H1 (cell line): ENCODE measurements at regions not wholly inside any gene's neighbourhood (a gene's known extent, or its start where the extent isn't known, plus 50 kb on each side); places are given as distances from the start of the nearest gene placed in this dataset.

Experiments
- CTCF ChIA-PET: fragments of 300-600 bp; sonication (Branson Sonifier 250); formaldehyde crosslinking; loops from one replicate; lab custom pipeline; 2021; ENCODE audit not compliant: partially characterized antibody; lab: Charles Lee
- POLR2A ChIA-PET: fragments of 300-600 bp; sonication (Branson Sonifier 250); formaldehyde crosslinking; loops from one replicate; lab custom pipeline; 2021; ENCODE audit warnings: inconsistent platforms; ENCODE audit not compliant: partially characterized antibody; lab: Charles Lee
- DNase-seq, 2 experiments: peaks; one replicate each; pipeline versions ENCODE4 v3.0.0 to v3.0.0-alpha.2; 2010 to 2022; ENCODE audit warnings: low spot score in 2 of 2, low read depth in 1 of 2, mixed read lengths in 1 of 2
- FAIRE-seq: peaks from 2 replicates; lab custom pipeline; 2011; peaks lifted over from hg19 to GRCh38; lab: Jason Lieb, UNC
- H2AFZ ChIP-seq: 2 replicates; pipeline ENCODE4 v1.8.1; 2012; ENCODE audit warnings: low read length, inconsistent platforms
- H2AK5ac ChIP-seq: 2 replicates; pipeline ENCODE4 v1.6.1; 2013; ENCODE audit warnings: low read depth, low read length
- H2BK120ac ChIP-seq: replicated peaks from 2 replicates; pipeline ENCODE3; 2013; ENCODE audit warnings: low read depth, low read length, inconsistent platforms
- H2BK12ac ChIP-seq: 2 replicates; pipeline ENCODE4 v1.6.1; 2013; ENCODE audit warnings: low read depth, low read length
- H2BK15ac ChIP-seq: 2 replicates; pipeline ENCODE4 v1.6.1; 2013; ENCODE audit warnings: low read length
- H2BK20ac ChIP-seq: 2 replicates; pipeline ENCODE4 v1.6.1; 2013; ENCODE audit warnings: low read length
- H2BK5ac ChIP-seq: 2 replicates; pipeline ENCODE4 v1.6.1; 2013; ENCODE audit warnings: low read depth, low read length
- H3K14ac ChIP-seq: 2 replicates; pipeline ENCODE4 v1.6.1; 2013; ENCODE audit warnings: inconsistent platforms; ENCODE audit not compliant: insufficient read length
- H3K18ac ChIP-seq: 2 replicates; pipeline ENCODE4 v1.6.1; 2013; ENCODE audit warnings: low read length; ENCODE audit errors: extremely low read depth
- H3K23ac ChIP-seq: 2 replicates; pipeline ENCODE4 v1.6.1; 2013; ENCODE audit warnings: inconsistent platforms; ENCODE audit not compliant: insufficient read length
- H3K23me2 ChIP-seq: 2 replicates; pipeline ENCODE4 v1.6.1; 2013; ENCODE audit warnings: low read depth, low read length
- H3K27ac ChIP-seq: 2 replicates; pipeline ENCODE4 v1.6.1; 2011; ENCODE audit warnings: low read depth, low read length, inconsistent platforms
- H3K27me3 ChIP-seq, 4 experiments: replicated peaks in 1 of 4; 1 replicate in 1 of 4; 2 replicates in 3 of 4; pipeline versions ENCODE4 v1.6.1 to v1.8.1; 2011 to 2013; ENCODE audit warnings: low read length in 3 of 4, mild to moderate bottlenecking in 3 of 4, inconsistent platforms in 2 of 4, mixed read lengths in 2 of 4, moderate library complexity in 1 of 4; ENCODE audit not compliant: control insufficient read depth in 3 of 4, insufficient read depth in 3 of 4; ENCODE audit errors: extremely low read depth in 1 of 4
- H3K36me3 ChIP-seq, 4 experiments: 2 replicates each; pipeline versions ENCODE4 v1.6.1 to v1.8.1; 2011 to 2013; ENCODE audit warnings: mild to moderate bottlenecking in 4 of 4, low read length in 3 of 4, moderate library complexity in 2 of 4, control low read depth in 1 of 4, inconsistent platforms in 1 of 4; ENCODE audit not compliant: insufficient read depth in 4 of 4, control insufficient read depth in 2 of 4
- H3K4ac ChIP-seq: replicated peaks from 2 replicates; pipeline ENCODE3; 2013; ENCODE audit warnings: low read length, low read depth, mixed read lengths, inconsistent platforms; ENCODE audit not compliant: insufficient read length
- H3K4me1 ChIP-seq, 4 experiments: replicated peaks in 1 of 4; 1 replicate in 1 of 4; 2 replicates in 3 of 4; pipeline versions ENCODE4 v1.6.1 to v1.8.1; 2011 to 2013; ENCODE audit warnings: low read length in 3 of 4, inconsistent platforms in 2 of 4, mixed read lengths in 1 of 4; ENCODE audit not compliant: insufficient read depth in 4 of 4, control insufficient read depth in 3 of 4
- H3K4me2 ChIP-seq, 2 experiments: 2 replicates each; pipeline versions ENCODE4 v1.6.1 to v1.8.1; 2011 to 2013; ENCODE audit warnings: low read depth in 2 of 2, low read length in 2 of 2, control low read depth in 1 of 2, inconsistent platforms in 1 of 2, mild to moderate bottlenecking in 1 of 2; ENCODE audit not compliant: insufficient read depth in 1 of 2
- H3K4me3 ChIP-seq, 4 experiments: fragments of 200-600, 300-600 bp in 1 of 4; sonication (generic), shearing (Covaris generic), sonication (Bioruptor Twin) in 1 of 4; 2 replicates each; pipeline versions ENCODE4 v1.5.1 to v1.8.1; 2011 to 2016; ENCODE audit warnings: low read length in 4 of 4, low read depth in 3 of 4, control low read depth in 2 of 4, inconsistent platforms in 2 of 4, mild to moderate bottlenecking in 2 of 4, mixed read lengths in 1 of 4, moderate library complexity in 1 of 4; ENCODE audit not compliant: insufficient read depth in 2 of 4; ENCODE audit errors: extremely low read depth in 1 of 4
- H3K56ac ChIP-seq: replicated peaks from 2 replicates; pipeline ENCODE3; 2013; ENCODE audit warnings: low read depth, mild to moderate bottlenecking, mixed read lengths, low read length, inconsistent platforms; ENCODE audit not compliant: insufficient read length
- H3K79me1 ChIP-seq: 2 replicates; pipeline ENCODE4 v1.6.1; 2013; ENCODE audit warnings: low read depth, low read length, control low read depth
- H3K79me2 ChIP-seq, 2 experiments: 2 replicates each; pipeline versions ENCODE4 v1.6.1 to v1.8.1; 2012 to 2013; ENCODE audit warnings: low read length in 2 of 2, mild to moderate bottlenecking in 2 of 2, inconsistent platforms in 1 of 2; ENCODE audit not compliant: insufficient read depth in 2 of 2, control insufficient read depth in 1 of 2
- H3K9ac ChIP-seq, 4 experiments: replicated peaks in 1 of 4; 1 replicate in 1 of 4; 2 replicates in 3 of 4; pipeline versions ENCODE4 v1.6.1 to v1.8.1; 2011 to 2013; ENCODE audit warnings: low read depth in 3 of 4, low read length in 3 of 4, control low read depth in 2 of 4, mild to moderate bottlenecking in 2 of 4, moderate library complexity in 2 of 4, inconsistent platforms in 1 of 4; ENCODE audit errors: extremely low read depth in 1 of 4
- H3K9me3 ChIP-seq, 2 experiments: 2 replicates each; pipeline versions ENCODE4 v1.6.1 to v1.8.1; 2012 to 2013; ENCODE audit warnings: mild to moderate bottlenecking in 2 of 2, moderate library complexity in 2 of 2, control low read depth in 1 of 2, inconsistent platforms in 1 of 2, low read depth in 1 of 2, low read length in 1 of 2, mixed read lengths in 1 of 2; ENCODE audit not compliant: insufficient read depth in 2 of 2
- H4K20me1 ChIP-seq, 2 experiments: replicated peaks in 1 of 2; 2 replicates each; pipeline versions ENCODE3 to v1.8.1; 2011 to 2013; ENCODE audit warnings: inconsistent platforms in 2 of 2, low read length in 2 of 2, mild to moderate bottlenecking in 1 of 2; ENCODE audit not compliant: insufficient read depth in 2 of 2, control insufficient read depth in 1 of 2
- H4K5ac ChIP-seq: 2 replicates; pipeline ENCODE4 v1.6.1; 2013; ENCODE audit warnings: low read length, low read depth, mixed read lengths, inconsistent platforms; ENCODE audit not compliant: insufficient read length
- H4K8ac ChIP-seq: 2 replicates; pipeline ENCODE4 v1.8.0; 2013; ENCODE audit warnings: mild to moderate bottlenecking, moderate library complexity, low read length, inconsistent platforms; ENCODE audit not compliant: insufficient read depth; ENCODE audit errors: extremely low read depth
- H4K91ac ChIP-seq: replicated peaks from 2 replicates; pipeline ENCODE3; 2013; ENCODE audit warnings: low read length, mixed read lengths, inconsistent platforms; ENCODE audit not compliant: insufficient read length
- CHD2 ChIP-seq: IDR thresholded peaks from 2 replicates; pipeline ENCODE4 v1.6.1; 2012; ENCODE audit warnings: low read length, improper control_type of control experiment
- EP300 ChIP-seq, 2 experiments: IDR thresholded peaks; 1 replicate in 1 of 2; 2 replicates in 1 of 2; pipeline ENCODE4 v1.6.1; 2011 to 2012; ENCODE audit warnings: low read depth in 2 of 2, low read length in 2 of 2, mild to moderate bottlenecking in 2 of 2, borderline replicate concordance in 1 of 2, inconsistent platforms in 1 of 2, moderate library complexity in 1 of 2
- GABPA ChIP-seq: IDR thresholded peaks from 2 replicates; pipeline ENCODE4 v1.6.1; 2011; ENCODE audit warnings: mild to moderate bottlenecking, low read length, moderate library complexity, borderline replicate concordance; ENCODE audit not compliant: insufficient read depth
- YY1 ChIP-seq: IDR thresholded peaks from 2 replicates; pipeline ENCODE4 v1.6.1; 2011; ENCODE audit warnings: low read depth, mild to moderate bottlenecking, low read length
- WGBS, 2 experiments: shearing (Covaris generic) in 1 of 2; methylation state at CpG; one replicate each; pipeline versions ENCODE4 v1.1.6 to v1.1.7; 2013 to 2015; ENCODE audit warnings: low lambda C conversion rate in 2 of 2, mixed read lengths in 2 of 2, inconsistent platforms in 1 of 2, low coverage in 1 of 2, missing lambda C conversion rate in 1 of 2; ENCODE audit not compliant: insufficient replicate concordance in 2 of 2, insufficient coverage in 1 of 2, insufficient read length in 1 of 2; ENCODE audit errors: extremely low coverage in 1 of 2, missing lambda C conversion rate in 1 of 2; 5-methylcytosine and 5-hydroxymethylcytosine counted together

- H3K23ac ChIP-seq = no peak overlapping the region
- TF ChIP-seq GABPA (no peak), EP300 (IDR thresholded peaks at IDR 0.05; ENCODE audit: borderline replicate concordance in 1 of 2, low read depth in 2 of 2, low read length in 2 of 2) (no peak), CHD2 (no peak), YY1 (no peak)
- H3K23me2 ChIP-seq = no peaks in the 10 kb centered on the region; the same call in 1 of the 2 replicates
- no peak overlapping the region for H3K27ac ChIP-seq
- POLR2A ChIA-PET = no interaction called here
- H3K4me2 ChIP-seq = no peak overlapping the region
- H3K79me1 ChIP-seq = no peaks in the 10 kb centered on the region
- no peaks in the 10 kb centered on the region for H4K20me1 ChIP-seq
- CTCF ChIA-PET = interaction anchor here (1.2 to 2.3 kb wide), 3 partner anchors 11 to 23 kb away, joined by 3 to 10 read pairs (median 4); no protein-coding TSS in a partner anchor
- H2BK20ac ChIP-seq = no peak overlapping the region
- no peak overlapping the region for H3K4ac ChIP-seq
- H3K9me3 ChIP-seq = no peaks in the 10 kb centered on the region
- peaks cover 0 to 2% (median 0%) of the 10 kb centered on the region in 4 experiments; a peak in 3 of 7 replicates for H3K27me3 ChIP-seq
- no peak overlapping the region for H3K18ac ChIP-seq
- no peak overlapping the region for H2AFZ ChIP-seq
- no peak for FAIRE-seq
- H3K36me3 ChIP-seq = no peaks in the 10 kb centered on the region
- H3K9ac ChIP-seq = no peak overlapping the region
- H4K5ac ChIP-seq = no peak overlapping the region
- H3K56ac ChIP-seq = no peak overlapping the region
- H2BK15ac ChIP-seq = no peak overlapping the region
- peaks cover 0 to 10% (median 4%) of the 10 kb centered on the region in 4 experiments; a peak in 5 of 7 replicates for H3K4me1 ChIP-seq
- no peak overlapping the region for H2AK5ac ChIP-seq
- no peak overlapping the region for H2BK5ac ChIP-seq
- H2BK120ac ChIP-seq = no peak overlapping the region
- no peak overlapping the region for H4K8ac ChIP-seq
- no peak for DNase-seq
- 93% methylated on average over 9 of the region's 9 CpGs; no CpG with 5 or more reads in 1 of the 2 experiments for WGBS, 2 experiments
- no peak overlapping the region for H4K91ac ChIP-seq
- H3K4me3 ChIP-seq = no peak overlapping the region
- H3K79me2 ChIP-seq = no peaks in the 10 kb centered on the region
- H3K14ac ChIP-seq = no peak overlapping the region
- no peak overlapping the region for H2BK12ac ChIP-seq
Measured at GRCh38 chr6:2471472-2471871, 226.1 kb upstream of the GMDS start.
